ENCODE measurements at regions not wholly inside any gene's neighbourhood (a gene's known extent, or its start where the extent isn't known, plus 50 kb on each side); places are given as distances from the start of the nearest gene placed in this dataset.

DNA sequence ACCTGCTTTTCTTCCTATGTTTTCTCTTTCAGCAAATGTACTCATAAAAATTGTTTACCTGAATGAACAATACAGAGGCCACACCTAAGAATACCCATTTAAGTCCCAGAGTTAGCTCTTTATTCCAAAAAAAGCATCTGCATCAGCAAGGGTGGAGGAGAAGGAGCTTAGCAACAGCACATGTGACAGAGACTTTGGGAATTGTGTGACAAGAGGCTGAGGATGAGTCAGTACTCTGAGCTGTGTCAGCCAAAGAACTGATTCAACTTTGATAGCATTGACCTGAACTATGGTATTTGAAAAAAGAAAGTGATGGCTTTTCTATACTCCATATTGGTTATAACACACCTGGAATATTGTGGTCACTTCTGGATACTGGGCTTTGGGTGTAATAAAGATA, 162.7 kb downstream of the ZNF648 start:
- TF ChIP-seq, protein P1, sequence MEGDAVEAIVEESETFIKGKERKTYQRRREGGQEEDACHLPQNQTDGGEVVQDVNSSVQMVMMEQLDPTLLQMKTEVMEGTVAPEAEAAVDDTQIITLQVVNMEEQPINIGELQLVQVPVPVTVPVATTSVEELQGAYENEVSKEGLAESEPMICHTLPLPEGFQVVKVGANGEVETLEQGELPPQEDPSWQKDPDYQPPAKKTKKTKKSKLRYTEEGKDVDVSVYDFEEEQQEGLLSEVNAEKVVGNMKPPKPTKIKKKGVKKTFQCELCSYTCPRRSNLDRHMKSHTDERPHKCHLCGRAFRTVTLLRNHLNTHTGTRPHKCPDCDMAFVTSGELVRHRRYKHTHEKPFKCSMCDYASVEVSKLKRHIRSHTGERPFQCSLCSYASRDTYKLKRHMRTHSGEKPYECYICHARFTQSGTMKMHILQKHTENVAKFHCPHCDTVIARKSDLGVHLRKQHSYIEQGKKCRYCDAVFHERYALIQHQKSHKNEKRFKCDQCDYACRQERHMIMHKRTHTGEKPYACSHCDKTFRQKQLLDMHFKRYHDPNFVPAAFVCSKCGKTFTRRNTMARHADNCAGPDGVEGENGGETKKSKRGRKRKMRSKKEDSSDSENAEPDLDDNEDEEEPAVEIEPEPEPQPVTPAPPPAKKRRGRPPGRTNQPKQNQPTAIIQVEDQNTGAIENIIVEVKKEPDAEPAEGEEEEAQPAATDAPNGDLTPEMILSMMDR (IDR thresholded peaks at IDR 0.05; ENCODE audit: poor library complexity): no peak
- TF ChIP-seq EZH2 (IDR thresholded peaks at IDR 0.05; ENCODE audit: borderline replicate concordance): no peak
- no peak for TF ChIP-seq EZH2phosphoT487 (IDR thresholded peaks at IDR 0.05; ENCODE audit: low read depth, severe bottlenecking, unreplicated experiment)
